HepG2 (cell line): ENCODE measurements at regions not wholly inside any gene's neighbourhood (a gene's known extent, or its start where the extent isn't known, plus 50 kb on each side); places are given as distances from the start of the nearest gene placed in this dataset.

Experiments used
- ATAC-seq: fragments of 200-7000 bp; cut with Tn5 transposase; 3 replicates; pipeline ENCODE4 v1.9.1; 2020; ENCODE audit warnings: mild to moderate bottlenecking, moderate library complexity
- BruUV-seq: library from RNA; stranded (reverse); fragments of 400-500 nt; replicated peaks from 2 replicates; lab custom pipeline; 2021; lab: Mats Ljungman, UMichigan
- CTCF ChIA-PET: fragments of 300-600 bp; formaldehyde crosslinking; extraction: SDS; loops from one replicate; lab custom pipeline; 2021; ENCODE audit warnings: low total read pairs, inconsistent platforms, low intra/inter-chr PET ratio; lab: Yijun Ruan, JAX
- POLR2A ChIA-PET: fragments of 350-600 bp; sonication (Branson Sonifier 250); formaldehyde crosslinking; loops from one replicate; lab custom pipeline; 2020; ENCODE audit warnings: antibody characterized with exemption, inconsistent platforms; lab: Yijun Ruan, JAX
- DNase-seq: peaks from one replicate; pipeline ENCODE4 v3.0.0-alpha.2; 2015; ENCODE audit warnings: low spot score
- FAIRE-seq: peaks from 3 replicates; lab custom pipeline; 2011; peaks lifted over from hg19 to GRCh38; lab: Jason Lieb, UNC
- H2AFZ ChIP-seq: one replicate; pipeline ENCODE4 v1.6.1; 2011; ENCODE audit warnings: low read length, inconsistent platforms
- H3K27ac ChIP-seq: fragments of 300-600 bp; 3 replicates; pipeline ENCODE4 v1.8.0; 2011; ENCODE audit warnings: mixed run types, mild to moderate bottlenecking, mixed read lengths, low read length, inconsistent platforms; ENCODE audit not compliant: insufficient read depth; ENCODE audit errors: extremely low read length
- H3K27me3 ChIP-seq, 2 experiments: fragments of 200-600 bp in 1 of 2; 2 replicates in 1 of 2; 3 replicates in 1 of 2; pipeline versions ENCODE4 v1.6.0 to v1.8.0; 2011; ENCODE audit warnings: low read length in 2 of 2, mild to moderate bottlenecking in 2 of 2, moderate library complexity in 2 of 2, inconsistent platforms in 1 of 2; ENCODE audit not compliant: insufficient read depth in 2 of 2, control insufficient read depth in 1 of 2
- H3K36me3 ChIP-seq, 2 experiments: fragments of 200-600 bp in 1 of 2; replicated peaks in 1 of 2; 2 replicates in 1 of 2; 3 replicates in 1 of 2; pipeline versions ENCODE4 v1.5.1 to v1.8.0; 2011; ENCODE audit warnings: low read length in 2 of 2, inconsistent platforms in 1 of 2; ENCODE audit not compliant: insufficient read depth in 2 of 2, control insufficient read depth in 1 of 2
- H3K4me1 ChIP-seq: 2 replicates; pipeline ENCODE4 v1.5.1; 2012; ENCODE audit warnings: low read length, inconsistent platforms; ENCODE audit not compliant: insufficient read depth
- H3K4me2 ChIP-seq: 2 replicates; pipeline ENCODE4 v1.6.0; 2011; ENCODE audit warnings: low read depth, low read length, inconsistent platforms
- H3K4me3 ChIP-seq, 3 experiments: fragments of 200-600 bp in 1 of 3; sonication (generic), shearing (Covaris generic) in 1 of 3; replicated peaks in 1 of 3; 2 replicates each; pipeline ENCODE4 v1.5.1; 2011 to 2016; ENCODE audit warnings: low read length in 3 of 3, inconsistent platforms in 2 of 3, low read depth in 2 of 3, mild to moderate bottlenecking in 2 of 3, control low read depth in 1 of 3, mixed read lengths in 1 of 3; ENCODE audit not compliant: insufficient read depth in 1 of 3
- H3K79me2 ChIP-seq: one replicate; pipeline ENCODE4 v1.6.1; 2011; ENCODE audit warnings: low read length, inconsistent platforms; ENCODE audit not compliant: insufficient read depth
- H3K9ac ChIP-seq: 2 replicates; pipeline ENCODE4 v1.6.0; 2011; ENCODE audit warnings: mild to moderate bottlenecking, low read depth, low read length, inconsistent platforms; ENCODE audit not compliant: insufficient read depth
- H3K9me3 ChIP-seq: 2 replicates; pipeline ENCODE4 v1.5.1; 2012; ENCODE audit warnings: mild to moderate bottlenecking, low read length
- H4K20me1 ChIP-seq: 2 replicates; pipeline ENCODE4 v1.6.0; 2011; ENCODE audit warnings: inconsistent platforms, mild to moderate bottlenecking, low read length, moderate library complexity; ENCODE audit not compliant: insufficient read depth
- AGO1 ChIP-seq: fragments of 200-400 bp; formaldehyde crosslinking; IDR thresholded peaks from 2 replicates; pipeline ENCODE4 v1.6.1; 2017; ENCODE audit warnings: mild to moderate bottlenecking, low read depth, low read length, moderate library complexity; ENCODE audit not compliant: poor library complexity, severe bottlenecking
- ATF1 ChIP-seq: IDR thresholded peaks from 2 replicates; pipeline ENCODE4 v1.6.1; 2016; ENCODE audit warnings: mild to moderate bottlenecking, control low read depth
- MAFF ChIP-seq: IDR thresholded peaks from 2 replicates; pipeline ENCODE4 v1.6.1; 2011; ENCODE audit warnings: low read depth, low read length, improper control_type of control experiment
- MAFK ChIP-seq, 2 experiments: IDR thresholded peaks in 1 of 2; conservative IDR thresholded peaks in 1 of 2; 2 replicates each; pipeline ENCODE4 v1.6.1; 2011; ENCODE audit warnings: improper control_type of control experiment in 2 of 2, low read length in 2 of 2
- NFE2 ChIP-seq: sonication (generic); formaldehyde crosslinking; IDR thresholded peaks from 2 replicates; pipeline ENCODE4 v1.4.0; 2020; ENCODE audit warnings: missing genetic modification reagents
- NFE2L2 ChIP-seq: fragments of 150-350 bp; IDR thresholded peaks from 2 replicates; pipeline ENCODE4 v1.6.1; 2014; ENCODE audit warnings: low read length
- RBM39 ChIP-seq: fragments of 200-400 bp; formaldehyde crosslinking; IDR thresholded peaks from one replicate; pipeline ENCODE4 v1.6.1; 2018; ENCODE audit warnings: antibody characterized with exemption, mild to moderate bottlenecking, low read depth, low read length; ENCODE audit not compliant: poor library complexity, severe bottlenecking
- SMYD3 ChIP-seq: sonication (generic); formaldehyde crosslinking; IDR thresholded peaks from 2 replicates; pipeline ENCODE4 v1.8.1; 2023; ENCODE audit warnings: mild to moderate bottlenecking, missing genetic modification reagents
- TOPORS ChIP-seq: sonication (generic); formaldehyde crosslinking; IDR thresholded peaks from 2 replicates; pipeline ENCODE4 v1.8.0; 2023; ENCODE audit warnings: mild to moderate bottlenecking, missing genetic modification reagents
- ZNF224 ChIP-seq: sonication (generic); formaldehyde crosslinking; IDR thresholded peaks from 2 replicates; pipeline ENCODE4 v1.5.0; 2020; ENCODE audit warnings: mild to moderate bottlenecking, missing genetic modification reagents
- WGBS: methylation state at CpG from one replicate; pipeline ENCODE4 v1.1.6; 2017; ENCODE audit warnings: low lambda C conversion rate; 5-methylcytosine and 5-hydroxymethylcytosine counted together
- in situ Hi-C: cut with HindIII; loops from 2 replicates; pipeline ENCODE4 v1.10.0; 2017; ENCODE audit warnings: low pct_unique_long_range_greater_than_20kb; ENCODE audit not compliant: extremely low pct_ligation_motif_present
- intact Hi-C: fragments of 100-400 bp; cut with micrococcal nuclease; formaldehyde crosslinking; loops from one replicate; pipeline ENCODE4 v1.10.0; 2022; ENCODE audit not compliant: unreplicated experiment
- TF ChIP-seq, protein P1 (sequence below): sonication (generic); formaldehyde crosslinking; IDR thresholded peaks from 2 replicates; pipeline ENCODE4 v1.5.1; 2020; ENCODE audit warnings: missing genetic modification reagents, mild to moderate bottlenecking, borderline replicate concordance
- TF ChIP-seq, protein P2 (sequence below): sonication (generic); formaldehyde crosslinking; IDR thresholded peaks from 2 replicates; pipeline ENCODE4 v1.5.1; 2020; ENCODE audit warnings: mild to moderate bottlenecking, missing genetic modification reagents
- TF ChIP-seq, protein P3 (sequence below): sonication (generic); formaldehyde crosslinking; IDR thresholded peaks from 2 replicates; pipeline ENCODE4 v1.5.1; 2020; ENCODE audit warnings: missing genetic modification reagents, mild to moderate bottlenecking, borderline replicate concordance
- TF ChIP-seq, protein P4 (sequence below): sonication (generic); formaldehyde crosslinking; IDR thresholded peaks from 2 replicates; pipeline ENCODE4 v1.5.0; 2020; ENCODE audit warnings: missing genetic modification reagents
- TF ChIP-seq, protein P5 (sequence below): sonication (generic); formaldehyde crosslinking; IDR thresholded peaks from 2 replicates; pipeline ENCODE4 v1.4.0; 2020; ENCODE audit warnings: missing genetic modification reagents, borderline replicate concordance

DNA sequence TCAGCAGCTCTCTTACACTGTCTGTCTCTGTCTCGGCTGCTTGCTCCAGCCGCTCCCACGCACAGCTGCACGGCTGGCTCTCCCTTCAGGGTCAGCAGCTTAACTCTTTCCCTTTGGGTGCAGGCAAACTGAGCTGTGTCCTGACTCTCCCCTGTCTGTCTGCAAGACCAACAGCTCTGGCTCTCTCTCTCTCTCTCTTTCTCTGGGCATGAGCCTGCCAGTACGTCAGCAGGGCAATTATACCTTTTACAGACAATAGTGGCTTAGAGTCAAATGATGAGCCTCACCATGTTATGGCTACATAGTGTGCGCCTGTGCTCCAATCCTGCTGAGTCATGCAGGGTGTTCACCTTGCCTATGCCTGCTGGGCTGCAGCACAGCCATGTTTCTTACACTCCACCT, 120.5 kb upstream of the DDHD1 start:
- Histone ChIP-seq H4K20me1 (no peaks in the 10 kb centered on the region), H3K27me3 (no peaks in the 10 kb centered on the region; a peak in 2 of 5 replicates), H3K9ac (no peak overlapping the region), H3K4me2 (no peak overlapping the region; the same call in 1 of the 2 replicates), H3K4me3 (no peak overlapping the region), H3K9me3 (no peaks in the 10 kb centered on the region), H3K36me3 (no peaks in the 10 kb centered on the region), H3K4me1 (peaks cover 3% of the 10 kb centered on the region), H2AFZ (no peak overlapping the region), H3K27ac (no peak overlapping the region), H3K79me2 (no peaks in the 10 kb centered on the region)
- in situ Hi-C loops (no loop called here), intact Hi-C loops (no loop called here)
- FAIRE-seq (no peak), ATAC-seq (peak; percentile 49; the same call in 2 of the 3 replicates), DNase-seq (peak; percentile 12)
- ChIA-PET CTCF (no interaction called here), POLR2A (no interaction called here)
- BruUV-seq: no TSS peak
- WGBS: 24% methylated on average over 2 of the region's 6 CpGs
- TF ChIP-seq MAFK (conservative IDR thresholded peaks at IDR 0.05 in 1 of 2, IDR thresholded peaks at IDR 0.05 in 1 of 2; ENCODE audit: low read length in 2 of 2): peak; percentile 31 to 58; a peak in 2 of 4 replicates
- no peak for TF ChIP-seq RBM39
- no peak for TF ChIP-seq ZNF224 (CRISPR knock-in tag)
- TF ChIP-seq, protein P1, sequence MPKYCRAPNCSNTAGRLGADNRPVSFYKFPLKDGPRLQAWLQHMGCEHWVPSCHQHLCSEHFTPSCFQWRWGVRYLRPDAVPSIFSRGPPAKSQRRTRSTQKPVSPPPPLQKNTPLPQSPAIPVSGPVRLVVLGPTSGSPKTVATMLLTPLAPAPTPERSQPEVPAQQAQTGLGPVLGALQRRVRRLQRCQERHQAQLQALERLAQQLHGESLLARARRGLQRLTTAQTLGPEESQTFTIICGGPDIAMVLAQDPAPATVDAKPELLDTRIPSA (CRISPR knock-in tag): no peak
- TF ChIP-seq NFE2L2: peak; percentile 87
- TF ChIP-seq, protein P2, sequence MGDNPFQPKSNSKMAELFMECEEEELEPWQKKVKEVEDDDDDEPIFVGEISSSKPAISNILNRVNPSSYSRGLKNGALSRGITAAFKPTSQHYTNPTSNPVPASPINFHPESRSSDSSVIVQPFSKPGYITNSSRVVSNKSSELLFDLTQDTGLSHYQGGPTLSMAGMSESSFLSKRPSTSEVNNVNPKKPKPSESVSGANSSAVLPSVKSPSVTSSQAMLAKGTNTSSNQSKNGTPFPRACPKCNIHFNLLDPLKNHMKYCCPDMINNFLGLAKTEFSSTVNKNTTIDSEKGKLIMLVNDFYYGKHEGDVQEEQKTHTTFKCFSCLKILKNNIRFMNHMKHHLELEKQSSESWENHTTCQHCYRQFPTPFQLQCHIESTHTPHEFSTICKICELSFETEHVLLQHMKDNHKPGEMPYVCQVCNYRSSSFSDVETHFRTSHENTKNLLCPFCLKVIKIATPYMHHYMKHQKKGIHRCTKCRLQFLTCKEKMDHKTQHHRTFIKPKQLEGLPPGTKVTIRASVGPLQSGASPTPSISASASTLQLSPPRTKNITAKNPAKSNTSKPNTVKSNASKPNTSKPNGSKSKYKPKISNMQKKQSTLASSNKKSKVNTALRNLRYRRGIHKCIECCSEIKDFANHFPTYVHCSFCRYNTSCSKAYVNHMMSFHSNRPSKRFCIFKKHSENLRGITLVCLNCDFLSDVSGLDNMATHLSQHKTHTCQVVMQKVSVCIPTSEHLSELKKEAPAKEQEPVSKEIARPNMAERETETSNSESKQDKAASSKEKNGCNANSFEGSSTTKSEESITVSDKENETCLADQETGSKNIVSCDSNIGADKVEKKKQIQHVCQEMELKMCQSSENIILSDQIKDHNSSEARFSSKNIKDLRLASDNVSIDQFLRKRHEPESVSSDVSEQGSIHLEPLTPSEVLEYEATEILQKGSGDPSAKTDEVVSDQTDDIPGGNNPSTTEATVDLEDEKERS: no peak
- TF ChIP-seq, protein P3, sequence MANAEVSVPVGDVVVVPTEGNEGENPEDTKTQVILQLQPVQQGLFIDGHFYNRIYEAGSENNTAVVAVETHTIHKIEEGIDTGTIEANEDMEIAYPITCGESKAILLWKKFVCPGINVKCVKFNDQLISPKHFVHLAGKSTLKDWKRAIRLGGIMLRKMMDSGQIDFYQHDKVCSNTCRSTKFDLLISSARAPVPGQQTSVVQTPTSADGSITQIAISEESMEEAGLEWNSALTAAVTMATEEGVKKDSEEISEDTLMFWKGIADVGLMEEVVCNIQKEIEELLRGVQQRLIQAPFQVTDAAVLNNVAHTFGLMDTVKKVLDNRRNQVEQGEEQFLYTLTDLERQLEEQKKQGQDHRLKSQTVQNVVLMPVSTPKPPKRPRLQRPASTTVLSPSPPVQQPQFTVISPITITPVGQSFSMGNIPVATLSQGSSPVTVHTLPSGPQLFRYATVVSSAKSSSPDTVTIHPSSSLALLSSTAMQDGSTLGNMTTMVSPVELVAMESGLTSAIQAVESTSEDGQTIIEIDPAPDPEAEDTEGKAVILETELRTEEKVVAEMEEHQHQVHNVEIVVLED (CRISPR knock-in tag): no peak
- TF ChIP-seq, protein P4, sequence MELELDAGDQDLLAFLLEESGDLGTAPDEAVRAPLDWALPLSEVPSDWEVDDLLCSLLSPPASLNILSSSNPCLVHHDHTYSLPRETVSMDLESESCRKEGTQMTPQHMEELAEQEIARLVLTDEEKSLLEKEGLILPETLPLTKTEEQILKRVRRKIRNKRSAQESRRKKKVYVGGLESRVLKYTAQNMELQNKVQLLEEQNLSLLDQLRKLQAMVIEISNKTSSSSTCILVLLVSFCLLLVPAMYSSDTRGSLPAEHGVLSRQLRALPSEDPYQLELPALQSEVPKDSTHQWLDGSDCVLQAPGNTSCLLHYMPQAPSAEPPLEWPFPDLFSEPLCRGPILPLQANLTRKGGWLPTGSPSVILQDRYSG (CRISPR knock-in tag): no peak
- TF ChIP-seq AGO1: no peak
- TF ChIP-seq SMYD3: no peak
- peak; percentile 26; the same call in 1 of the 2 replicates for TF ChIP-seq MAFF
- peak; percentile 38; the same call in 1 of the 2 replicates for TF ChIP-seq NFE2
- no peak for TF ChIP-seq ATF1 (CRISPR knock-in tag)
- no peak for TF ChIP-seq TOPORS (CRISPR knock-in tag)
- TF ChIP-seq, protein P5, sequence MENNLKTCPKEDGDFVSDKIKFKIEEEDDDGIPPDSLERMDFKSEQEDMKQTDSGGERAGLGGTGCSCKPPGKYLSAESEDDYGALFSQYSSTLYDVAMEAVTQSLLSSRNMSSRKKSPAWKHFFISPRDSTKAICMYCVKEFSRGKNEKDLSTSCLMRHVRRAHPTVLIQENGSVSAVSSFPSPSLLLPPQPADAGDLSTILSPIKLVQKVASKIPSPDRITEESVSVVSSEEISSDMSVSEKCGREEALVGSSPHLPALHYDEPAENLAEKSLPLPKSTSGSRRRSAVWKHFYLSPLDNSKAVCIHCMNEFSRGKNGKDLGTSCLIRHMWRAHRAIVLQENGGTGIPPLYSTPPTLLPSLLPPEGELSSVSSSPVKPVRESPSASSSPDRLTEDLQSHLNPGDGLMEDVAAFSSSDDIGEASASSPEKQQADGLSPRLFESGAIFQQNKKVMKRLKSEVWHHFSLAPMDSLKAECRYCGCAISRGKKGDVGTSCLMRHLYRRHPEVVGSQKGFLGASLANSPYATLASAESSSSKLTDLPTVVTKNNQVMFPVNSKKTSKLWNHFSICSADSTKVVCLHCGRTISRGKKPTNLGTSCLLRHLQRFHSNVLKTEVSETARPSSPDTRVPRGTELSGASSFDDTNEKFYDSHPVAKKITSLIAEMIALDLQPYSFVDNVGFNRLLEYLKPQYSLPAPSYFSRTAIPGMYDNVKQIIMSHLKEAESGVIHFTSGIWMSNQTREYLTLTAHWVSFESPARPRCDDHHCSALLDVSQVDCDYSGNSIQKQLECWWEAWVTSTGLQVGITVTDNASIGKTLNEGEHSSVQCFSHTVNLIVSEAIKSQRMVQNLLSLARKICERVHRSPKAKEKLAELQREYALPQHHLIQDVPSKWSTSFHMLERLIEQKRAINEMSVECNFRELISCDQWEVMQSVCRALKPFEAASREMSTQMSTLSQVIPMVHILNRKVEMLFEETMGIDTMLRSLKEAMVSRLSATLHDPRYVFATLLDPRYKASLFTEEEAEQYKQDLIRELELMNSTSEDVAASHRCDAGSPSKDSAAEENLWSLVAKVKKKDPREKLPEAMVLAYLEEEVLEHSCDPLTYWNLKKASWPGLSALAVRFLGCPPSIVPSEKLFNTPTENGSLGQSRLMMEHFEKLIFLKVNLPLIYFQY (CRISPR knock-in tag): no peak
